ENCODE measurements at regions not wholly inside any gene's neighbourhood (a gene's known extent, or its start where the extent isn't known, plus 50 kb on each side); places are given as distances from the start of the nearest gene placed in this dataset.

- TF ChIP-seq ZNF431 (CRISPR knock-in tag; IDR thresholded peaks at IDR 0.05; ENCODE audit: borderline replicate concordance, low read depth) (no peak), ZMAT3 (CRISPR knock-in tag; conservative IDR thresholded peaks at IDR 0.05) (no peak), TCF7 (IDR thresholded peaks at IDR 0.05; ENCODE audit: low read depth) (no peak), YY1 (IDR thresholded peaks at IDR 0.05; ENCODE audit: insufficient read depth, insufficient replicate concordance, low read depth, low read length) (no peak), ZFP36 (IDR thresholded peaks at IDR 0.05; ENCODE audit: borderline replicate concordance, low read depth, low read length, partially characterized antibody) (no peak), USF2 (IDR thresholded peaks at IDR 0.05; ENCODE audit: low read depth, low read length) (no peak), USF2 (CRISPR knock-in tag; IDR thresholded peaks at IDR 0.05; ENCODE audit: borderline replicate concordance) (no peak)
- TF ChIP-seq, protein P1, sequence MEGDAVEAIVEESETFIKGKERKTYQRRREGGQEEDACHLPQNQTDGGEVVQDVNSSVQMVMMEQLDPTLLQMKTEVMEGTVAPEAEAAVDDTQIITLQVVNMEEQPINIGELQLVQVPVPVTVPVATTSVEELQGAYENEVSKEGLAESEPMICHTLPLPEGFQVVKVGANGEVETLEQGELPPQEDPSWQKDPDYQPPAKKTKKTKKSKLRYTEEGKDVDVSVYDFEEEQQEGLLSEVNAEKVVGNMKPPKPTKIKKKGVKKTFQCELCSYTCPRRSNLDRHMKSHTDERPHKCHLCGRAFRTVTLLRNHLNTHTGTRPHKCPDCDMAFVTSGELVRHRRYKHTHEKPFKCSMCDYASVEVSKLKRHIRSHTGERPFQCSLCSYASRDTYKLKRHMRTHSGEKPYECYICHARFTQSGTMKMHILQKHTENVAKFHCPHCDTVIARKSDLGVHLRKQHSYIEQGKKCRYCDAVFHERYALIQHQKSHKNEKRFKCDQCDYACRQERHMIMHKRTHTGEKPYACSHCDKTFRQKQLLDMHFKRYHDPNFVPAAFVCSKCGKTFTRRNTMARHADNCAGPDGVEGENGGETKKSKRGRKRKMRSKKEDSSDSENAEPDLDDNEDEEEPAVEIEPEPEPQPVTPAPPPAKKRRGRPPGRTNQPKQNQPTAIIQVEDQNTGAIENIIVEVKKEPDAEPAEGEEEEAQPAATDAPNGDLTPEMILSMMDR (CRISPR knock-in tag; IDR thresholded peaks at IDR 0.05), result no peak
- TF ChIP-seq, protein P2, sequence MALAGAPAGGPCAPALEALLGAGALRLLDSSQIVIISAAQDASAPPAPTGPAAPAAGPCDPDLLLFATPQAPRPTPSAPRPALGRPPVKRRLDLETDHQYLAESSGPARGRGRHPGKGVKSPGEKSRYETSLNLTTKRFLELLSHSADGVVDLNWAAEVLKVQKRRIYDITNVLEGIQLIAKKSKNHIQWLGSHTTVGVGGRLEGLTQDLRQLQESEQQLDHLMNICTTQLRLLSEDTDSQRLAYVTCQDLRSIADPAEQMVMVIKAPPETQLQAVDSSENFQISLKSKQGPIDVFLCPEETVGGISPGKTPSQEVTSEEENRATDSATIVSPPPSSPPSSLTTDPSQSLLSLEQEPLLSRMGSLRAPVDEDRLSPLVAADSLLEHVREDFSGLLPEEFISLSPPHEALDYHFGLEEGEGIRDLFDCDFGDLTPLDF (CRISPR knock-in tag; IDR thresholded peaks at IDR 0.05), result no peak
Observed at GRCh38 chr4:78688366-78688765, 87.8 kb upstream of the BMP2K start.

Measured in HepG2 (cell line).